ENCODE measurements at regions not wholly inside any gene's neighbourhood (a gene's known extent, or its start where the extent isn't known, plus 50 kb on each side); places are given as distances from the start of the nearest gene placed in this dataset.
A peak's percentile ranks its signal among the peaks of the same experiment; 100 is the strongest.
"Not testable (repeated sequence)": the region's sequence is repeated elsewhere in the genome, so short reads cannot be mapped to it uniquely, and the experiment has no call there.

DNA sequence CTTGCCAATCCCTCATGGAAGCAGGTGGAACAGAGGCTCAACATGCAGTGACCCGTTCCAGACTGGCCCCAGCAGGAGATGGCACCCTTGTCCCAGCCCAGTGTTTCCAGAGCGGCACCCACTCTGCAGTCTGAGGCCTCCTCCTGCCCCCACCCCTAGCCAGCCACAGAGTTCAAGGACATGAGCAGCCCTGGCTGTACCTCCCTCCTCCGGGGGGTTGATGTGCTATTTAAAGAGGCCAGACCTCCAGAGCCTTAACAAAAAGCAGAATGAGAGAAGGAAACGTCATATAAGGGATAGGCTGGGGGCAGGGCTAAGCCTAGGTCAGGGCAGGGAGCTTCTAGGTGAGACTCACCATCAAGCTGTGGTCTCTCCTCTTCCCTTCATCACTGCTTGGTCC is 115.7 kb upstream of the NANOS1 start:
- no peak for DNase-seq (ENCODE audit: low spot score)
- ATAC-seq = no peak

DNA sequence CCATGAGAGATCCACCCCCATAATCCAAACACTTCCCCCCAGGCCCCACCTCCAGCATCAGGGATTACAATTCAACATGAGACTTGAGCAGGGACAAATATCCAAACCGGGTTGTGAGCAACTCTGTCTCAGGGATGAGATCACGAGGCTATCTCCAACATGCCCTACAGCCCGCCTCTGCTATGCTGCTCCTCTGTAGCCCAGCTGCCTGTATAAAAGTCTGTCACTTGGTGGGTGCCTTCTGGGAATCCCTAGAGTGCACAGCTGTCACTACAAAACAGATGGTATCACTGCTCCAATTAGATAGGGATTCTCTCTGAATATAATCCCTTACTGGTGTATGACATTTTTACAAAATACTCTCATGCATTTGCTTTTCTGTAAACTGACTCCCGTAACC is 114.9 kb upstream of the NANOS1 start:
- no peak for ATAC-seq

DNA sequence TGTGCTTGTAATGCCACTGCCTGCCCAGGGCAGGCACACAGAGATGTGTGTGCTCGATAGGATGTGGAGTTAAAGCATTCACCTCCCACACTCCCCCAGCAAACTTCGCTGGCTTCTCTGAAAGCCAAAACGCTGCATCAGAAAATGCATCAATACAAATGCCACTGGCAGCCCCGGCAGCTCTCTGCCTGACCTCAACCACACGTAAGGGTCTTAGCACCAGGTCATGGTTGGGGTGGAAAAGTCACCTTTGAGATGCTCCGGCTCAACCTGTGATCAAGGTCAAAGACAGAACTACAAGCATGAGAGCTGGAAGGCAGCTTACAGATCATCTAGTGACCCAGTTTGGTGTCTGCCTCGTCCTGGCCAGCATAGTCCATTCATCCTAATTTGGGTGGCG is 114.4 kb upstream of the NANOS1 start:
- no peak for ATAC-seq
- no peak for DNase-seq (ENCODE audit: low spot score)

More for the DNA sequence above, 114.9 kb upstream of the NANOS1 start:
- no peak for DNase-seq (ENCODE audit: low spot score)

DNA sequence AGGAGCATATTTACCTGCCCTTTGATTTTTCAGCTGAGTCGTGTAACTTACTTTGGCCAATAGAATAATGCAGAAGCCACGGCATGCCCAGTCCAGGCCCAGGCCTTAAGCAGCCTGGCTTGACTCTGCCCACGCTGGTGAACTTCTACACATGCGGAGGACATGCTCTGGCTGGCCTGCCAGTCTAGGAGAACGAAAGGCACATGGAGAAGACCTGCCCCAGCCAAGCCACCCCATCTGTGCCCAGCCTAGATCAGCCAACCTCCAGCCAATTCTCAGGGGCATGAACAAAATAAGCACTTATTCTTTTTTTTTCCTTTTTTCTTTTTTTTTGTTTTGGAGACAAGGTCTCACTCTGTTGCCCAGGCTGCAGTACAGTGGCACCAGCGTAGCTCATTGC is 112.7 kb upstream of the NANOS1 start:
- ATAC-seq = no peak
- DNase-seq (ENCODE audit: low spot score) = no peak

DNA sequence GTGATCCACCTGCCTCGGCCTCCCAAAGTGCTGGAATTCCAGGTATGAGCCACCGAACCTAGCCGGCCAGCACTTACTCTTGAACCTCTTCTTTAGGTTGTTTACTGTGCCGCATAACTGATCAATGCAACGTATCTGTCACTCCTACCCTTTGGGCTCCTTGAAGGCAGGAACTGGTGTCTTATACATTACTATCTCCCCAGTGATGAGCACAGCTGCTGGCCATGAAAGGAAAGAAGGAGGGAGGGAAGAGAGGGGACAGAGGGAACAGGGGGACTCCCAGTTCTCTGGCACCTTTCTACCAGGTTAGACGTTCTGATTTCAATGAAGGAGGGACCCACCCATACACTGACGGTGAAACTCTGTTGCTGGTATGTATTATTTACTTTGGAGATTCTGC is 111.8 kb upstream of the NANOS1 start:
- no peak for DNase-seq (ENCODE audit: low spot score)
- no peak for ATAC-seq

DNA sequence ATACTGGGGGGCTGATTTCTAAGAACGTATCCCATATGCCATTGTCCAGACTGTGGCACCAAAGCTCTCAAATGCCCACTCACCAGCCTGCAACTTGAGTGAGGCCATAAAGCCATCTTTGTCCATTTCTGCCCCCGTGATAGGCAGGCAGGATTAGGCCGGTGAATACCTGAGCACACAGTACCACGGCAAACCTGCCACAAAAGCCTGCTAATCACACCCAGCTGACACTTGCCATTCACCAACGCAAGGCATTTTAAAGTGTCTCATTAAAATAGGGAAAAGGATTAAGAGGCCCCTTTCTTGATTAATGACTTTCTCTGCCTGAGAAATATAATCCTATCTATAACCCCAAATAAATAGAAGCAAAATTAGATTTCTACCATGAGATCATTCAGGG is 111.4 kb upstream of the NANOS1 start:
- no peak for DNase-seq (ENCODE audit: low spot score)
- ATAC-seq = no peak

DNA sequence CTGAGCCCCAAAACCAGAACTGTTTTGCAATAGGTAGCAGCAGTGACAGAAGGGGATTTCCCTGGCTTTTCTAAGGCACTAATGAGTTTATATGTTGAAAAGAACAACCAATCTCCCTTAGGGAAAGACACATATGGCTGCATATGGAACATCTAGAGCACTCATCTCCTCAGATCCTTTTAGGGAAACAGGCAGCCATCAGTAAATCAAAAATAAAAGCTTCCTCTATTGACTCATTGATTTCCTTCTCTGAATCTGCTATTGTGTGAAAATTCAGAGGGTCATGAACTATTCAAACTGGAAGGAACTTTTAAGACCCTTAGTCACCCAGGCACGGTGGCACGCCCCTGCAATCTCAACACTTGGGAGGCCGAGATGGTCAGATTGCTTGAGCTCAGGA is 110.9 kb upstream of the NANOS1 start:
- ATAC-seq (no peak), DNase-seq (ENCODE audit: low spot score) (no peak)

DNA sequence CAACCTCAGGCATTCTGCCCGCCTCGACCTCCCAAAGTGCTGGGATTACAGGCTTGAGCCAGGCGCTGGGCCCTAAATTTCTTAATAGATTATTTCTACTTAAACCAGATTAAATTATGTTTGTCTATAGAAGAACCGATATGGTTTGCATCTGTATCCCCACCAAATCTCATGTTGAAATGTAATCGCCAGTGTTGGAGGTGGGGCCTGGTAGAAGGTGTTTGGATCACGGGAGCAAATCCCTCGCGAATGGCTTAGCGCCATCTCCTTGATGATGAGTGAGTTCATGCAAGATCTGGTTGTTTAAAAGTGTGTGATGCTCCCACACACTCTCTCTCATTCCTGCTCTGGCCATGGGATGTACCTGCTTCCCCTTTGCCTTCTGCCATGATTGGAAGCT is 109.3 kb upstream of the NANOS1 start:
- ATAC-seq (no peak), DNase-seq (ENCODE audit: low spot score) (no peak)

DNA sequence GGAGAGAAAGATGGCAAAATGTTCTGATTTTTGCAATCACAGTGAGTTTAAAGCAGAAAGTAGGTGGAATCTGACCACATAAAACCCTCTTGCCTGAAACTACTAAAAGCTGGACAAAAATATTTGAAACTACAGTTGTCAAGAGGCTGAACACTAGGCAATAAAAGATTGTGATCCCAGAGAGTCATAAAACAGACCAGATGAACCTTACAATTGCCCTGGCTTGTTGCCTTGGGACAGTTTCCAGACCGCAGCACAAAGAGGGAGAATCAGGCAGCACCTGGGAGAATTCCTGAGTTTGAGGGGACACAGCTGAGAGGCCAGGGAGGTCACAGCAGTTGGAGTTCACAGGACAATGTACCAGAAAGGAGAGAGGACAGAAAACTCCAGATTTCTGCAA is 107.3 kb upstream of the NANOS1 start:
- ATAC-seq (no peak), DNase-seq (ENCODE audit: low spot score) (no peak)

DNA sequence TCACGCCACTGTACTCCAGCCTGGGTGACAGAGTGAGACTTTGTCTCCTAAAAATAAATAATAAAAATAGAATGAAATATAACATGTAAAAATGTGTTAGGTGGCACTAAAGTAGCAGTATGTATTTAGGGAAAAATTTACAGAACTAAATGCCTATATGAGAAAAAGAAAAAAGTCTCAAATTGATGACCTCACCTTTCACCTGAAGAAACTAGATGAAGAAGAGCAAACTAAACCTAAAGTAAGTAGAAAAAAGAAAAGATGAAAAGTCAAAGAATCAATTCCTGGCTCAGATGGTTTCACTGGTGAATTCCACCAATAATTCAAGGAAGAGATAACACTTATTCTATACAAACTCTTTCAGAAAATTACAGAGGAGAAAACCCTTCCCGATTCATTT is 106.5 kb upstream of the NANOS1 start:
- no peak for ATAC-seq
- DNase-seq (ENCODE audit: low spot score) = no peak

DNA sequence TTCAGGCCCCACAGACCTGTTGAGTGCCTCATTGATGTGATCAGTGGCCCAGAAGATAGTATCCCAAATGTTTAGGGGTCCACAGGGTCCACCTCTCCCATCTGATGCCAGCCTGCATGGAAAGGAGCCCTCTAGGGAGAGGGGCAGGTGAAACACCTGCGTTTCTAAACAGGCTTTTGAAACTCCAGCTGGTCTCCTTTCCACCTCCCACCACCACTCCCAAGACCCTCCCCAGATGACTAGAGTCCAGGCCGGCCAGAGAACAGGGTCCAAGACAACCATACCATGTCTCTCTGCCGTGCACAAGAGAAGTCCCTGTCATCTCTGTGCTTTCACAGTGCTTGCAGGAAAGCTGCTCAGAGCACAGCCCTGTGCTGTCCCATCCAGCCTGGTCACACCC is 105.0 kb upstream of the NANOS1 start:
- no peak for ATAC-seq
- DNase-seq (ENCODE audit: low spot score) = no peak

DNA sequence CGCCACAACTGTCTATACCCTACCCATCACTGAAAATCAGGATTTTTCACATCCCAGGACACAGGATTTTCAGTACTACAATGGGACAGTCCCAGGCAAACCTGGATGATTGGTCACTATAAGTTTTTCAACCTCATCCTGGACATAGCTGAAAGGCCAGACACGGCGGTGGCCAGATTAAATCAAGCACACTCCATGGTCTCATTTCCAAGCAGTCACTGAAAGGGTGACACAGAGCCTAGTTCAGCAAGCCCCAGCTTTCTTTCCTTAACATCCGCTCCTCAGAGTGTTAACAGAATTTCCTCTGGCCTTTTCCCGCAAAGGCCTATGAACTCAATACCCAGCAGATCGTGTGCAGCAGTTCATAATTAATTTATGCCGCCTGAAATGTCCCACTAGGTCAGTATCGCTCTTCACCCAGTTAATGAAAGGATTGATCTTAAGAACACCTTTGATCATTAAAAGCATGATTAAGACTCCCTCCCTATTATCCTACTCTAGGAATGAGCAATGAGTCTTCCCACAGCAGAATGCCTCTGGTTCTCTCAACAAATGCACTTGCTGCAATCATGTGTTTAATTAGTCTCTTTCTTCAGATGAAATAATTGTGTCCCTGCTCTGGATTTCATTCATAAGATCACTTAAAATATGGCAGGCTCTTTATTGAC is 104.0 kb upstream of the NANOS1 start:
- ATAC-seq = no peak
- no peak for DNase-seq (ENCODE audit: low spot score)

DNA sequence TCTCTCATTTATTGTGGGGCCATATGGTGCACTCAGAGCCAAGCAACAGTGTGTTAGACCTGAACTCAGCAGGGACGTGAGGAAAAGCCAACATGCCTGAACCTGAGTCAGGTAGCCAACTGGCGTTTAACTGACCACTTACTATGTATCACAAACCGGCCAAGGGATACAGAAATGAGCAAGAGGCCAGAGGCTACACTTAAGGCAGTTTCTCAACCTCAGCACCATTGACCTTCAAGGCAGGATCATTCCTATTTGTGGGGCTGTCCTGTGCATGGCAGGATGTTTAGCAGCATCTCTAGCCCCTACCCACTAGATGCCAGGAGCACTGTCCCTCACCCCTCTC is 103.5 kb upstream of the NANOS1 start:
- DNase-seq (ENCODE audit: low spot score) = no peak
- ATAC-seq = no peak

DNA sequence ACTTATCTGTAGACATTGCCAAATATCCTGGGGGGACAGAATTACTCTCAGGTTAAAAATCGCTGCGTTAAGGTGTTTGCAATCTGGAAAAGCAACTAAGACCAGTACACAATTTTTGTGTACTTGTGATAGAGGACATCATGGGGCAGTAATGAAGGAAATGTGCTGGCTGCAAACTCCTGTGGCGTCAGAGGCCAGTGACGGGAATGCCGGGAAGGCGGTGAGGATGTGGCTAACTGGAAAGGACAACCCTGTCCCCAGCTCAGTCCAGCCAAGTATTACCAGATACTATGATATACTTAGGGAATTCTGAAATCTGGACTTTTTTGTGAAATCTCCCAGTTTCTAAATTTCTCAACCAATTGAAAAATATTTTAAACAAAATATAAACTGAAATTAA is 103.1 kb upstream of the NANOS1 start:
- DNase-seq (ENCODE audit: low spot score) (no peak), ATAC-seq (no peak)

DNA sequence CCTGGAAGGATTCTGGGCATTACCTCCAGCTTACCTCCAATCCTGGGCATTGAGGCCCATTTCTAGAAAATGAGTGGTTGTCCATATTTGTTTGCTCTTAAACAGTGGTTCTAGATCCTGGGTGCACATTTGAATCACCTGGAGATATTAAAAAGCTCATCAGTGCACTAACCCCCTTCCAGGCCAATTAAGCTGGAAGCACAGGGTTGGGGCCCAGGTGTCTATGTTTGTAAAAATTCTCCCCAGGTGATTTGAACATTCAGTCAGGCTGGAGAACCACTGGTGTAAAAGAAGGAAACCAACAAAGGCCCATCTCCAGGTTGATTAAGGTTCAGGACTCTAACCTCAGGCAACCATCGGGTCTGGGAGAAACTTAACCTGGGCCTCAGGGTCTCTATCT is 102.6 kb upstream of the NANOS1 start:
- DNase-seq (ENCODE audit: low spot score) (no peak), ATAC-seq (no peak)

DNA sequence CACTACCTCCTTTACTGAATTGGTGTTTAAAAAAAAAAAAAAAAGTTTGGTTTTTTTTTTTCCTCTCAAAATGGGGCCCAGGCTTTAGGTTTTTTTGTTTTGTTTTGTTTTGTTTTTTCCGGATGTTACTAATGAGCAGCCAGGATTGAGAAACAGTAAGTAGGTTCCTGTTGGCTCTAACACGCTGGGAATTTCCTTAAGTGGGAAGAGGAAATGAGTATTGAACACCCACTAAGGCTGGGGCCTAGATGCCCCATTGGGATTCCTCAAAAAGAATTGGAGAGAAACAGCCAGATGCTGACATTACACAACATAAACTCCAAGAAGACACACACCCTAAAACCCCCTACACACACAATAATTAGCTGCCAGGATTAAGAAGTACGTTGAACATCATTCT is 102.2 kb upstream of the NANOS1 start:
- DNase-seq (ENCODE audit: low spot score) = no peak
- no peak for ATAC-seq

DNA sequence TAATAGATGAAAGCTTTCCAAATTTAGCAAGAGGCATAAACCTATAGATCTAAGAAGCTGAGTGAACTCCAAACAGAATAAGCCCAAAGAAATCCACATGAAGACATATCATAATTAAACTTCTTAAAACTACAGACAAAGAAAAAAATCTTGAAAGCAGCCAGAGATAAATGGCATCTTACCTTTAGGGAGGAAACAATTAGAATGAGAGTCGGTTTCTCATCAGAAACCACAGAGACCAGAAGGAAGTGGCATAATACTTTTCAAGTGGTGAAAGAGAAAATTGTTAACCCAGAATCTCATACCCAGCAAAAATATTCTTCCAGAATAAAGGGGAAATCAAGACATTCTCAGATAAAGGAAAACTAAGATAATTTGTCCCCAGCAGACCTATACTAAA is 98.9 kb upstream of the NANOS1 start:
- ATAC-seq (no peak), DNase-seq (ENCODE audit: low spot score) (no peak)

DNA sequence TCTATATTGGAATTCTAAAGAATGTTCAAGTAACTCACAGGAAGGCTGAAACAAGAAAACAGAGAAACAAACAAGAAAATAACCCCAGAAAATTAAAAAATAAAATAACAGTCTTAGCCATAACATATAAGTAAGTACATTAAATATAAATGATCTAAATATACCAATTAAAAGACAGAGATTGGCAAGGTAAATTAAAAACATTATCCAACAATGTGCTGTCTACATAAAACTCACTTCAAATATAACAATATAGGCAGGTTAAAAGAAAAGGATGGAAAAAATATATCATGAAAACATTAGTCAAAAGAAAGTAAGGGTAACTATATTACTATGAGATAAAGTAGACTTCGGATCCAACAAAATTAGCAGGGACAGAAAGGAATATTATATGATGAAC is 98.1 kb upstream of the NANOS1 start:
- DNase-seq (ENCODE audit: low spot score) (no peak), ATAC-seq (no peak)

DNA sequence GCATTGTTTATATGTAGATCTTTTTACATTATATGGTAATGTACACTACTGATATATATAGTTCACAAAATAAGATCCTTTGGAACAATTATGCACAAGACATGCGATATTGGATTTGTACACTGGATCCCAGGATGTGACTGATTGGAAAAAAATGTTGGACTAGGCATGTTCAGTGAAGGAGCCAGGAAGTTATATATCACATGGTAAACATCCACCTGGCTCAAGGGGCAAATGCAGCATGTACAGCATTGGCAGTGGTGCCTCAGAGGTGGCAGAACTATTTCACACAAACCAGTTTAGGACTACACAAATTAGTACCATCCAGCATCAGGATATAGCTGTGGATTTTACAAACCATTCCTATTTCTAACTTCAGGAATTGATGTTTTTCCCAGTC is 97.4 kb upstream of the NANOS1 start:
- DNase-seq (ENCODE audit: low spot score); ATAC-seq: not testable (repeated sequence)

DNA sequence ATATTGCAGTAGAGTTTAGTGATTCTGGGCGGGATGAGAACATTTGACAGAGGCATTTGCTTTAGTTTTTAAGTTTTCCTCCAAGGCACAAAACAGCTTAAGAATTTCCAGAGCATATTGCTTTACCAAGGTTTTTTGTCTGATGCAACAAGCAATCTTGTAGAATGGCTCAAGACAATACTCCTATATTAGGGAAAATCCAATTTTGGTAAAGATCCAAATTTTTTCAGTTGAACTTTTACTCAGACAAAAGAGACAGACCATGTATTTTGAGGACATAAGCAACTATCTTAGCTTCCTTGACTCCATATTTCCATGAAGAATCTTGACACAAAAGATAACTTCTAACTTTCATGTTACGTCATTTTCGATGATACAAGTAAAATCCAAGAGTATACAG is 92.3 kb upstream of the NANOS1 start:
- ATAC-seq = no peak

DNA sequence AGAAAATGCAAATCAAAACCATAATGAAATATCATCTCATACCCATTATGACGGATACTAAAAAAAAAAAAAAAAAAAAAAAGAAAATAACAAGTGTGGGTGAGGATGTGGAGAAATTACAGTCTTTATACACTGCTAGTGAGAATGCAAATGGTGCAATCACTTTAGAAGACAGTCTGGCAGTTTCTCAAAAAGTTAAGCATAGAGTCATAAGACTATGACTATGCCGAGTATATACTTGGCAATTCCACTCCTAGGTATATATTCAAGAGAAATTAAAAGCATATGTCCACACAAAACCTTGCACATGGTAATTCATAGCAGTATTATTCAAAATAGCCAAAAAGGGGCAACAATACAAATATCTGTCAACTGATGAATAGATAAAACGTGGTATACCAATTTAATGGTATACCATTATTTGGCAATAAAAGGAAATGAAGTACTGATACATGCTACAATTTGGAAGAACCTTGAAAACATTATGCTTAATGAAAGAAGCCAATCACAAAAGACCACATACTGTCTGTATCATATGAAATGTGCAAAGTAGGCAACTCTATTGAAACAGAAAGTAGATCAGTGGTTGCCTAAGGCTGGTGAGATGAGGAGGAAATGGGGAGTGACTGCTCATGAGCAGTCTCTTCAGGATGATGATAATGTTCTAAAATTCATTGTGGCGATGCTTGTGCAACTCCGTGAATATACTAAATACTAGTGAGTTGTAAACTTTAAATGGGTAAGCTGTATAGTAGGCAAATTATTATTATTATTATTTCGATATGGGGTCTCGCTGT is 90.1 kb upstream of the NANOS1 start:
- no peak for DNase-seq (ENCODE audit: low spot score)
- no peak for ATAC-seq

More for the DNA sequence above, 92.3 kb upstream of the NANOS1 start:
- no peak for DNase-seq (ENCODE audit: low spot score)

DNA sequence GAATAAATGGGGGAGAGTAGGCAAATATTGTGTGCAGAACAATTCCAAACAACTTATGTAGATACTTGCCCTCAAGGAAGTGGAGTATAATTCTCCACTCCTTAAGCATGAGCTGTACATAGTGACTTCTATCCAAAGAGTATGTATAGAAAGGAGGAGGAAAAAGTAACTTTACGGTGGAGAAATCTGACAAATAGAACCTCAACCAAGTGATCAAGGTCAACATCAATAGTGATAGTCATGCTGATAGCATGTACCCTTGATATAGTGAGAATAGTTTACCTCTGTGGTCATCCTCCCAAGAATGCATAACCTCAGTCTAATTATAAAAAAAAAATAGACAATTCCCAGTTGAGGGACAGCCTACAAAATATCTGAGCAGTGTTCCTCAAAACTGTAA is 89.1 kb upstream of the NANOS1 start:
- no peak for ATAC-seq
- no peak for DNase-seq (ENCODE audit: low spot score)

DNA sequence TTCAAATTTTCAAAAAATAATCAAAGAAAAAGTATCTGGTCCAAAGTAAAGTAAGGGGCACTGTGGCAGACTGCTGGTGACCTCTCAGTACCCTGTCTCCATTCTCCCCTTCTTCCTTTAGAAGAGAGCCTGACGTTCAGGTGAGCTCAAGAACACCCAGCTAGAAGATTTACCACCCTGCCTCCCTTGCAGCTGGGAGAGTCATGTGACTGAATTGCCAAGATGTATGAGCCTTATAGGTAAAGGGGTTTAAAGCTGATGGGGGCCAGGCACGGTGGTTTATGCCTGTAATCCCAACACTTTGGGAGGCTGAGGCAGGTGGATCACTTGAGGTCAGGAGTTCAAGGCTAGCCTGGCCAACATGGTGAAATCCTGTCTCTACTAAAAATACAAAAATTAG is 86.3 kb upstream of the NANOS1 start:
- ATAC-seq = no peak
- peak; percentile 11 for DNase-seq (ENCODE audit: low spot score)

All from left lobe of liver (tissue), 2 donors.